ENCODE measurements at regions not wholly inside any gene's neighbourhood (a gene's known extent, or its start where the extent isn't known, plus 50 kb on each side); places are given as distances from the start of the nearest gene placed in this dataset.
"Not testable (repeated sequence)": the region's sequence is repeated elsewhere in the genome, so short reads cannot be mapped to it uniquely, and the experiment has no call there.

DNA sequence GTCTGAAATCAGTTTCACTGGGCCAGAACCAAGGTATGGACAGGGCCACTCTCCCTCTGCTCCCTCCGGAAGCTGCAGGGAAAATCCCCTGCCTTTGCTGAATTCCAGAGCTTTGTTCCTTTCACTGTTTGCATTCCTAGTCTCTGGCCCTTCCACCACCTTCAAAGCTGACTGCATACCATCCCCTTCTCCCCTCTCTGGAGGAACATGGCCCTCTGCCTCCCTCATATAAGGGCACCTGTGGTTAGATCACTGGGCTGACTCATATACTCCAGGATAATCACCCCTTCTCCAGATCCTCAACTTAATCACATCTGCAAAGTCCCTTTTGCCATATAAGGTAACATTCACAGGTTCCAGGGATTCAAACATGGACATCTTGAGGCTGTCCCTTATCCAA is 236.8 kb upstream of the NBPF12 start:
- not testable (repeated sequence) for DNase-seq (ENCODE audit: low spot score); H2AFZ ChIP-seq; H3K9me3 ChIP-seq (ENCODE audit: low read depth); H3K36me3 ChIP-seq (replicated peaks; ENCODE audit: insufficient read depth, low read depth); H3K4me2 ChIP-seq; H3K4me1 ChIP-seq (ENCODE audit: insufficient read depth); H3K79me2 ChIP-seq; H3K4me3 ChIP-seq; H3K9me2 ChIP-seq (replicated peaks; ENCODE audit: insufficient read depth); H3K27ac ChIP-seq; H3K27me3 ChIP-seq; H4K20me1 ChIP-seq (ENCODE audit: insufficient read depth, poor library complexity, severe bottlenecking)
- no CpG with 5 or more reads among the region's 1 CpG for WGBS (ENCODE audit: low lambda C conversion rate, missing lambda C conversion rate)

DNA sequence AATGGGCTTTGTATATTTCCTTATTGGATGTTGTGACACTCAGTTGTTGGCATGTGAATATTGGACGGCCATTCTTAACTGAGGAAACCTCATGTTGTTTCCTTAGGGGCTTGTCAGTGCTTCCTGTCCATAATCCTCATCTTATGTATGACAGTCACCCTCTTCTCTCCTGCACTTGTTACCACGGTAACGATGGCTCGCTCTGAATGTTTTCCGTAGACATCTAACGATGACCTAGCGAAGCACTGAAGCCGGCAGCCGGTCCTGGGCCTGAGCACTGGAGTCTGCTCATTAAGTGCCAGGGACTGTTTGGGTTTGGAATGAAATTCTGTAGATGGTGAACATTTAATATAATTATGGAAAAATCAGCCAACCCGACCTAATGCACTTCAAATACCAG is 242.7 kb upstream of the NBPF12 start:
- 82% methylated on average over 1 of the region's 10 CpGs for WGBS (ENCODE audit: low lambda C conversion rate, missing lambda C conversion rate)
- not testable (repeated sequence) for DNase-seq (ENCODE audit: low spot score); H3K9me2 ChIP-seq (replicated peaks; ENCODE audit: insufficient read depth); H3K36me3 ChIP-seq (replicated peaks; ENCODE audit: insufficient read depth, low read depth); H3K27me3 ChIP-seq; H3K4me3 ChIP-seq; H3K4me2 ChIP-seq; H3K79me2 ChIP-seq; H3K9me3 ChIP-seq (ENCODE audit: low read depth); H4K20me1 ChIP-seq (ENCODE audit: insufficient read depth, poor library complexity, severe bottlenecking); H2AFZ ChIP-seq; H3K27ac ChIP-seq; H3K4me1 ChIP-seq (ENCODE audit: insufficient read depth)

DNA sequence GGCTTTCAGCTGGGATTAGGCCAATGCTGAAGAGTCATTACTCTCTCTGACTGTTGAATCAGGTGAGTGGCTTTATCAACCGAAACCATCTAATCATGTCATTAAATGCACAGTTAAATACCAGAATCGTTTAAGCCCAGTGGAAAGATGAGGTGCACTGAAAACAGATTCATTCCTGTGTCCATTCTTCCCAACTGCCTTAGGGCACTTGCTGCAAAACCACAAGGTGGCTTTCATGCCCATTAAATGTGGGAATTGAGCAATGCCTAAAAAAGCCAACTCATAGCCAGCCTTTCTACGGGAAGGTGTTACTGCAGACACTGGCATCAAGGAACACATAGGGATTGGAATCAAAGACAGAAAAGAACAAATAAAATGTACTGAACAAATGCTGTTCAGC is 246.3 kb upstream of the NBPF12 start:
- H3K79me2 ChIP-seq; DNase-seq (ENCODE audit: low spot score); H2AFZ ChIP-seq; H3K9me3 ChIP-seq (ENCODE audit: low read depth); H3K4me1 ChIP-seq (ENCODE audit: insufficient read depth); H4K20me1 ChIP-seq (ENCODE audit: insufficient read depth, poor library complexity, severe bottlenecking); H3K27me3 ChIP-seq; H3K4me2 ChIP-seq; H3K9me2 ChIP-seq (replicated peaks; ENCODE audit: insufficient read depth); H3K27ac ChIP-seq; H3K36me3 ChIP-seq (replicated peaks; ENCODE audit: insufficient read depth, low read depth); H3K4me3 ChIP-seq: not testable (repeated sequence)
- WGBS (ENCODE audit: low lambda C conversion rate, missing lambda C conversion rate) = 52% methylated on average over 3 of the region's 3 CpGs

DNA sequence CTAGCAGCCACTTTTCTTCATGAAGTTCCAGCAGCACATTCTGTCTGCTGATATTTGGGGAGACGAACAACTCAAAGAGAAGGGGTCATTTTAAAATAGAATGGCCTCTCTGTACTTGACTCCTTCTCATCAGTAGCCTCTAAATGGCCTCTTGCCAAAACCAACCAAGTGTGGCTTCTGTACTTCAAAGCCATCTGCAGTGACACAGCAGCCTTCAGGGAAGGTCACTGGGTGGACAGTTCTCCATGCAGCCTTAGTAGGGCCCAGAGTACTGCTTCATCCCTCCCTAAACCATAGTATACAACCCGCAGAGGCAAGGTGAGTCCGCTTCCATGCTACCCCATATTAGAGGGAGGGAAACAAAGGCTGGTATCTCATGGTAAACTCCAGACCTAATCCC is 249.2 kb upstream of the NBPF12 start:
- H3K27me3 ChIP-seq; H3K9me2 ChIP-seq (replicated peaks; ENCODE audit: insufficient read depth); H2AFZ ChIP-seq; H3K4me1 ChIP-seq (ENCODE audit: insufficient read depth); H3K9me3 ChIP-seq (ENCODE audit: low read depth); H3K27ac ChIP-seq; H3K4me3 ChIP-seq; H3K36me3 ChIP-seq (replicated peaks; ENCODE audit: insufficient read depth, low read depth); H3K79me2 ChIP-seq; DNase-seq (ENCODE audit: low spot score); H3K4me2 ChIP-seq; H4K20me1 ChIP-seq (ENCODE audit: insufficient read depth, poor library complexity, severe bottlenecking): not testable (repeated sequence)
- WGBS (ENCODE audit: low lambda C conversion rate, missing lambda C conversion rate) = 89% methylated on average over 1 of the region's 3 CpGs

DNA sequence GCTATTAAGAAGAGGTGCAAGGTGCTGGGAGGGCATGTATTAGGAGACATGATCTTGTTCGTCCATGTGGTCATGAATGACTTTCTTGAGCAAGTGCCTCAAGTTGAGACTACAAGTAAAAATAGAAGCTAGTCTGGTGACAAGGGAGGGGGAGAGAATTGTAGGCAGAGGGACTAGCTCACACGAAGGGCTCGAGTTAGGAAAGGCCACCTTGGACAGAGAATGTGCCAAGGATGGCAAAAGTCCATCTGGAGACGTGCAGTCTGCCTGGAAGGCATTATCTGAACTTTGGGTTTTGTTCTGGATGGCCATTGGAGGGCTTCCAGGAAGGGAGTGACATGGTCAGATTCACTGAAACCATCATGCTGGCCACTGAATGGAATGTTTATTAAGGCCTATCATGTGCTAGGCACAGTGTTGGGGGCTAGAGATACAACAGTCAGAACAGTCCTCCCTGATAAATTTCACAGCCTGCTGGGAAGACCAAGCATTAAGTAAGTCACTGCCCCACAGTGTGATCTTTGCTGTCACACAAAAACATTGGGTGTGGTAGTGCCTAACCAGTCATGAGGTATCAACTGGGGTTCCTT is 251.3 kb upstream of the NBPF12 start:
- not testable (repeated sequence) for H3K4me1 ChIP-seq (ENCODE audit: insufficient read depth); H3K27me3 ChIP-seq; H2AFZ ChIP-seq; H3K4me2 ChIP-seq; H3K9me3 ChIP-seq (ENCODE audit: low read depth); H3K36me3 ChIP-seq (replicated peaks; ENCODE audit: insufficient read depth, low read depth); H3K4me3 ChIP-seq; H3K9me2 ChIP-seq (replicated peaks; ENCODE audit: insufficient read depth); H4K20me1 ChIP-seq (ENCODE audit: insufficient read depth, poor library complexity, severe bottlenecking); H3K27ac ChIP-seq; H3K79me2 ChIP-seq; DNase-seq (ENCODE audit: low spot score)
- WGBS (ENCODE audit: low lambda C conversion rate, missing lambda C conversion rate) = 76% methylated on average over 4 of the region's 4 CpGs

DNA sequence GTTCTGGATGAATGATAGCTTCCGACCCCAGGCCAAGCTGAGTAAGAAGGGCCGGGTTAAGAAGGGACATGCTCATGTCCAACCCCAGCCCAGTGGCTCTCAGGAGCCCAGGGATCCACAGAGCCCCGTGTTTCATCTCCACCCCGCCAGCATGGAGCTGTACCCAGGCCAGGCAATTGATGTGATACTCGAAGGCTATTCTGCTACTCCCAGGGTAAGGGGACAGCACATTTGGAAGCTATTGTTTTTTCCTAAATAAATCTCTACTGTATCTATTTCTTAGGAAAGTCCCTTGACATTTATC is 255.0 kb upstream of the NBPF12 start:
- DNase-seq (ENCODE audit: low spot score) = not testable (repeated sequence)

DNA sequence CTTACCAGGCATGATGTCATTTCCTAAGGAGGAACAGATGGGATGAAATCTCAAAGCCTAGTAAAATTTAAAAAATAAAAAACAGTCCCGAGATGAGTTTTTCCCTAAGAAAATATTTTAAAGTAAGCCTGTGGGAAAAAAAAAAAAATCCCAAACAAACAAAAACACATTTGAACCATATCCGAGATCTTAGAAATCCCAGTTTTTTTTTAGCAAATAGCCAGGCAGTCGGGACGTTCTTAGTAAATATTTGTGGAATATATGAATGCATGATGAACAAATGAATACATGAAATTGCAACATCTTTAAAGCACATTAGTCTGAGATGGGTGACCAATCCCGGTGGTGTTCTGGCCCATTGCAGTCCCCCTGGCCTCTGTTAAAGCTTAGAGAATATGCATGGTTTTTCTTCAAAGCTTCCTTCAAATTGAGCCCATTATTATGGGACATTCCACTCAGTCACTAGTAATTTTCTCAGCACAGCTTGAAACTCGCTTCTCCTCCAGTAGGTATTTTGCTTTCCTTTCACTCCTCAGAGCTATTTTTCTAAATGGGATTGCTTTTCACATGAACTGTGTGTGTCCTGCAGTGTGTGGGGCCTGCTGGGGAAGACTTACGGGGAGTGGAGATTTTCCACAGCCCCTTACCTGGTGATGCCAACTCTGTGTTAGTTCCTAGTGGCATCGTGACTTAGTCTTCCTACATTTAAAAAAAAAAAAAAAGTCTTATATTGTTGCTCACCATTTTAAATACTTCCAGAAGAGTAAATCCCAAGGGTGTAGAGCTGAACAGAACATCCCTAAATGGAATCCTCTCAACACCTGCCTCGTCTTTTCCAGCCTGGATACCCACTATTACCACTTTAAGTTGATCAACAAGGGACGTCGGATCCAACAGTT is 255.6 kb upstream of the NBPF12 start:
- not testable (repeated sequence) for H3K4me1 ChIP-seq (ENCODE audit: insufficient read depth); H2AFZ ChIP-seq; H3K9me3 ChIP-seq (ENCODE audit: low read depth); H3K9me2 ChIP-seq (replicated peaks; ENCODE audit: insufficient read depth); H3K4me3 ChIP-seq; H3K27ac ChIP-seq; DNase-seq (ENCODE audit: low spot score); H3K36me3 ChIP-seq (replicated peaks; ENCODE audit: insufficient read depth, low read depth); H3K79me2 ChIP-seq; H3K27me3 ChIP-seq; H4K20me1 ChIP-seq (ENCODE audit: insufficient read depth, poor library complexity, severe bottlenecking); H3K4me2 ChIP-seq
- 30% methylated on average over 8 of the region's 11 CpGs for WGBS (ENCODE audit: low lambda C conversion rate, missing lambda C conversion rate)

More for the DNA sequence above, 255.0 kb upstream of the NBPF12 start:
- not testable (repeated sequence) for H3K9me2 ChIP-seq (replicated peaks; ENCODE audit: insufficient read depth); H3K4me1 ChIP-seq (ENCODE audit: insufficient read depth); H4K20me1 ChIP-seq (ENCODE audit: insufficient read depth, poor library complexity, severe bottlenecking); H3K79me2 ChIP-seq; H3K4me3 ChIP-seq; H3K9me3 ChIP-seq (ENCODE audit: low read depth); H3K27me3 ChIP-seq; H3K27ac ChIP-seq; H3K4me2 ChIP-seq; H2AFZ ChIP-seq; H3K36me3 ChIP-seq (replicated peaks; ENCODE audit: insufficient read depth, low read depth)
- WGBS (ENCODE audit: low lambda C conversion rate, missing lambda C conversion rate) = 89% methylated on average over 2 of the region's 5 CpGs

DNA sequence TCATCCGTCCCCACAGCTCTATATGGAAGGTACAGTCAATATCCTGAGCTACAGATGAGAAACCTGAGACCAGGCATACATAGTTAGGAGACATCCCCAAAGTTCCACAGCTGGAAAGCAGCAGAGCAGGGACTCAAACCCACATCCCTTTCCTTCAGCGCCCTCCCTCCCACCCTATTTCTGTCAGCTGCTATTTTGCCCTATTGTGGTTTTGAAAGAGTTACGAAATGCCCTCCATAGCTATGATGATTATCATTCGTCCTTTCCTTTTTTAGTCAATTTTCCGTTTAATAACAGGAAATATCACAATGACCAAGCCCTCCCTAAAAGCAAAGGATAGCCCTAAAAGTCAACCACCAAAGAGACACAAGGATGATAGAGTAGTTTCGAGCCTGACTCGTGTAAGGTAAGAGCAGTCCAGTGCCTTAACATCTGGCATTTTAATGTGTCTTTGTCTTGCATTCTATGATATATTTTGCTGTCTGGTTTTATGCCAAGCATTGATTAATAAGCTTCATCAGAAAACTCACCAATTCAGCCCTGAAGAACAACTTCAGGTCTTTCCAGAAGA is 264.3 kb upstream of the NBPF12 start:
- 88% methylated on average over 7 of the region's 7 CpGs for WGBS (ENCODE audit: low lambda C conversion rate, missing lambda C conversion rate)
- H4K20me1 ChIP-seq (ENCODE audit: insufficient read depth, poor library complexity, severe bottlenecking); H3K4me3 ChIP-seq; H3K9me3 ChIP-seq (ENCODE audit: low read depth); H3K36me3 ChIP-seq (replicated peaks; ENCODE audit: insufficient read depth, low read depth); H3K27ac ChIP-seq; H3K4me2 ChIP-seq; H3K79me2 ChIP-seq; H3K27me3 ChIP-seq; H2AFZ ChIP-seq; H3K9me2 ChIP-seq (replicated peaks; ENCODE audit: insufficient read depth); H3K4me1 ChIP-seq (ENCODE audit: insufficient read depth); DNase-seq (ENCODE audit: low spot score): not testable (repeated sequence)

DNA sequence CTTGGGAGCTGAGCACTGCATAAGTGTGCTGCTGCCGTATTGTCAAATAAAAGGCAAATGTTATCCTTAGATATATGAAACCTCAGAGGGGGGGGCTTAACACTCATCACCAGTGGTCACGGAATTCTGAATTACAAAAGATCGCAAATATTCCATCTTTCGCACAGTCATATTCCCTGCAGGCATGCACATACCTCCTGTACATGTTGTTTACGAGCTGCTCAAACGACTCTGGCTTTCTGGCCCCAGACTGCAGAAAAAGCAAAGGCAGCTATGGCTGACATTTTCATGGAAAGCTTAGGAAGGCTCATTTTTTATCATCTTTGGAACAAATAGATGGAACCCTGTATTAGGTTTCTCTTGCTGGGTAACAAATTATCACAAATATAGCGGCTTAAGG is 265.5 kb upstream of the NBPF12 start:
- H3K79me2 ChIP-seq; H3K27me3 ChIP-seq; H4K20me1 ChIP-seq (ENCODE audit: insufficient read depth, poor library complexity, severe bottlenecking); H3K4me3 ChIP-seq; H3K4me2 ChIP-seq; H3K36me3 ChIP-seq (replicated peaks; ENCODE audit: insufficient read depth, low read depth); DNase-seq (ENCODE audit: low spot score); H3K9me2 ChIP-seq (replicated peaks; ENCODE audit: insufficient read depth); H3K27ac ChIP-seq; H3K9me3 ChIP-seq (ENCODE audit: low read depth); H2AFZ ChIP-seq; H3K4me1 ChIP-seq (ENCODE audit: insufficient read depth): not testable (repeated sequence)
- 34% methylated on average over 6 of the region's 7 CpGs for WGBS (ENCODE audit: low lambda C conversion rate, missing lambda C conversion rate)

Data from hepatocyte (in vitro differentiated cells).